HG03103 (cell line): ENCODE measurements at regions not wholly inside any gene's neighbourhood (a gene's known extent, or its start where the extent isn't known, plus 50 kb on each side); places are given as distances from the start of the nearest gene placed in this dataset.

ENCODE experiments used
- ATAC-seq: cut with Tn5 transposase; IDR thresholded peaks from one replicate; pipeline ENCODE4 v1.9.1; 2021; ENCODE audit warnings: low read depth; ENCODE audit not compliant: unreplicated experiment

DNA sequence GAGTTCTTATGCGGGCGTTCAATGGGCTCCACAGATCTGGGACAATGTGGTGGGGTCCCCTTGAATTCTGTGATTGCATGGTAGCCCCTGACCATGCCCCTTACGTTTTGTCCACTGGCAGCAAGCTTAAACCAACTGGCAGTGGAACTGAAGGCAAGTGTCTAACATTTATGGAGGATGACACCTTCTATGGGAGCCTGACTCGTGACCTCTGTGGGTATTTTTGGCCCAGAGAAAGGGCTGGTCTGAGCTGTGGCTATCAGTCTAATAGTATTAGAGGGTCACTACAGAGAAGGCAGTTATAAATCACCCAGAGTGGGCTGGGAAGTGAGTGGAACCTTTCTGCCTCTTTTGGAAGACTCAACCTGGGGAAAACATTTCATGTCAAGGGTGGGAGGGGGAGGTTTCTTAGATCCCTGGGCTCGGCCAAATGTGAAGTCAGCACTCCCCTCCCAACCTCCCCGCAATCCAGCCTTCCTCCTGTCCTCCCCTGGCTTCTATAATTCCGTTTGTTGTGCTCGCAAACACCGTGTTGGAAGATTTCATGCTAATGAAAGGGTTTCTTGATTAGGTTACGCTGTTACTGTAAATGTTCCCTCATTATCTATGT, 322.7 kb downstream of the RPS24 start:
- ATAC-seq = no peak

DNA sequence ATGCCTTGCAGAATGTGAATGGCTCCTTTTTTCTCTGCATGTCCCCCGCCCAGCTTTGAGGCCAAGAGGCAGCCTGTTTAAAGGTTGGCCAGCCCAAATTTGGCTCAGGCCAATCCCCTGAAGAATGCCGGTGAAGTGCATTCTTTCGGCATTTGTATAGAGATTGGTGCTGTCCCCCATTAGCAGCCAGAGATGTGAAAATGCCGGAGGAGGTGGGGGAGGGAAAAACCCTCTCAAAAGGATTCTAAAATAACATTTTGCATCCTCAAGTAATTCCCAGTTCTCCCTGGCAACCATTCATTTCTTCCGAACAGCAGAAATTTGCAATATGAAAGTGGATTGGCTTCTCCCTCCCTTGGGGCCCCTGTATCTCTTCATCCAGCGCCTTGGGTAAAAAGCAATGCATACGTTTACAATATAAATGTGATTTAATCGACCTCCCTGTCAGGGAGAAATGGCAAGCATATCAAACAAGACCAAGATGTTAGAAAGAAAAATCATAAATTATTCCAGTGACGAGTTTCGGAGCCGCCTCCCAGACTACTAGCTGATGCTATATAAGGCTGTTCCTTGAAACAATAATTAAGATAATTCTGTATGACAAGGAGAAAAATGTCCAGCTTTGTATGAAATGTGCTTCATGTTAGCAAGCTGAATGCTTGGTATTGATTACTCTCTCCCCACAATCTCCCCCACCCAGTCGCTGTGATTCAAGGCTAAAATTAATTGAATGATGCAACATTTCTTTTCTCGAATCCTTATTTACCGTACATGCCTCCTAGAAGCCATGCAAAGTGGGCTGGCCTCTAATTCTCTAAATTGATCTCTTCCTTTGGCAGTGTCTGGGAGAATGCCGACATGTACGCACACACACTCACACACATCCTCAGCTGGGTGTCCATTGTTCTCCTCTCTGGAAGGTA, 323.7 kb downstream of the RPS24 start:
- no peak for ATAC-seq

DNA sequence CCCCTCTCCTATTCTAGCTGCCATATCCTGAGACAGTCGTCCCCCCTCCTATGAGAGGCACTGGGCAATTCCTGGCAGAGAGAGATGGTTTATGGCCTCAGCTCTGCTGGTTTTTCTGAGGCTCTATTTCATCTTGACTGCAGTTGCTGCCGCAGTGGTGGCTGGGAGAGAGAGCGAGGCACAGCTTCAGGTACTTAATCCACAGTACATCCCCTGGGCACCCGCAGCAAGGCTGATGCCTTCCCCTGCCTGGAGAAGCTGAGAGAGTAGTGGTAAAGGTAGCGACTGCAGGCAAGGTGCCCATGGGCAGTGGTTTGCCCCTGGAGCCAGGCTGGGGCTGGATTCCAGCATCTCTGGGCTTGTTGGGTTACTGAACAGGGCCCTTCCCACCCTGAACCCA, 324.7 kb downstream of the RPS24 start:
- no peak for ATAC-seq

DNA sequence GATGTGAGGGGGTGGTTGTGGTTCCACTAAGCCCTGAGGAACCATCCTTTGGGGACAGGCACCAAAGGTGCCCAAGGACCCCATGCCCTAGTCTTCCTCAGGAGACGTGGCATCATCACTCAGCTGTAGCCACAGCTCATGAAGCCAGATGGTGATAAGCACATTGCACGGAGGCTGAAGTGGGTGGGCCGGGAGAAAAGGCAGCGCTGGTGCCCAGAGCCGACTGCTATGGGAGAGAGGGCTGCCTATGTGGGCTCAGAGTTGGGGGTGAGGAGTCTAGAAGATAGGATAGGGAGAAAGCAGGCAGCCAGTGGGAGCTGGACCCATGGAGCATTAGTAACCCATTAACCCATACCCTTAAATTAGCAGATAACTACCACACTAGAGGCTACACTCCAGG, 325.3 kb downstream of the RPS24 start:
- ATAC-seq = no peak

DNA sequence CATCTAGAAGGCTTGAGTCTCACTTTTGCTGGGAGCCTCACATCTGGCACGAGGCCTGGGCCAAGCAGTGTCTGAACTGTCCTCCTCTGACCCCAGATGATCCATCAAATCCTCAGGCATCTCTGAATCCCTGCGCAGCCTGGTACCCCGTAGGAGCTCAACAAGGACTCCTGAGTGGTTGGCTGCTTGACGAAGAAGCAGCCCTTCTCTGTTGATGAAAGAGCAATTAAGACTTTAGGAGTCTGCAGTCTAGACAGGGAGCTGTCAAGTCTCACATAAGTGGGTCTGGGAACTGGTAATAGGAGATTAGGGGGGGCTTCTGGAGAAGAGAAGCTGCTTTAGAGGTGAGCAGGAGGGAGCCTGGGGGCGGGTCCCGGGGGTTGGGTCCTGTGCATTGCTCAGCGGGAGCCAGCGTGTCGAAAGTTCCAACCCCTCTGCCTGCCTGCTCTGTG, 326.0 kb downstream of the RPS24 start:
- ATAC-seq = no peak

DNA sequence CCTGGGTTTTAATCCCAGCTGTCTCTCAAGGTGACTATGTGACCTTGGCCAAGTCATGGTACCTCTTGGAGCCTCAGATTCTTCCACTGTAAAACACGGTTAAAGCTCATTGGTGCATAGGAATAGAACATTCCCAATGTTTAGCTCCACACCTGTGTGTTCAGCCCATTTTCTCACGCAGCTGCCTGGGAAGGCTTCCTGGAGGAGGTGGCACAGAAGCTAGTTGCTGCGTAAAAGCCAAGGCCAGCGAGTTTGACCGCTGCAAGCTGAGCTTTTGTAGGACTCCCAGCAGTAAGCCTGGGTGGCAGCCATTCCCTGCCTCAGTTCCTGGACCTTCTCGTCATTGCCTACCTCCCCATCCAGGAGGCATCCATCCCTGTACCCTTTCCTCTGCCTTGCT, 326.6 kb downstream of the RPS24 start:
- ATAC-seq = no peak

DNA sequence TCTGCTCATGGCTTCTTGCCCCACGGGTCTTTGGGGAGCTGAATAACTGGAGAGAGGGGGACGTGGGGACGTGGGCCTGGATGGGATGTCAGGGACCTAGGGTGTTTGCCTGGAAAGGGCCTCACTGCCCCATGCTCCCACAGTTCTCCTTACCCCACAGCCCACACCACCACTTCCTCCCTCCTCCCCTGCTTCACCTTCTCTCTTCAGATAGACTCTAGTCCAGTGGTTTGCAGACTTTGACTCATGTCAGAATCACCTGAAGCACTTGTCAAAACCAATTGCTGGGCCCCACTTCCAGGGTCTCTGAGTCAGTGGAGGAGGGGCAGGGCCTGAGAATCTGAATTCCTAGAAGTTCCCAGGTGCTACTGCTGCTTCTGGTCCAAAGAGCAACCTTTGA, 327.4 kb downstream of the RPS24 start:
- ATAC-seq = no peak

DNA sequence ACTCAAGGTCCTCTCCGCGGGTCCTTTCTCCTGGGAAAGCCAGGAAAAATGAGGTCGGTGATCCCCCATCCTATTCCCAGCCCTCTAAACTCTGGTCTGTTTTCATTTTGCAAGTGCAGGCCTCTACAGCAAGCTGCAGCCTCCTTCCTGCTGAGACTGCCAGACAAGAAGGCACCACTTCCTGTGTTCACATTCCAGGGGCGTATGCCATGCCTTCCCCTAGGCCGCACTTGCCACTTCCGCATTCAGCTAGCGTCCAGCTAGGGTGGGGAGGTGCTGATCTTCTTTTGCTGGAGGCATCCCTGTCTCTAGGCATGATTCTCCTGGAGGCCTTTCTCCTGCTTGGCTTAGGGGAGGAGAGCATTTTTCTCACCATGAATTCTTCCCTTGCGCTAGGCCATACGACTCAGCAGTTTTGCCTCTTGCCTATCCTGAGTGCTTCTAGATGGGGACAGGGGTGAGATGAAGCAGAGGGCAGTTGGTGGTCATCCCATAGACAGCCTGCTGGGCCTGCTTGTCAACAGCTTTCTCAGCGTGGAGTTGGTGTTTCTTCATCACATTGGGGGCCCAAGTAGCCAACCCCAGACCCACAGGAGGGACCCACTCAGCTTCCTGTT, 328.9 kb downstream of the RPS24 start:
- ATAC-seq = no peak

DNA sequence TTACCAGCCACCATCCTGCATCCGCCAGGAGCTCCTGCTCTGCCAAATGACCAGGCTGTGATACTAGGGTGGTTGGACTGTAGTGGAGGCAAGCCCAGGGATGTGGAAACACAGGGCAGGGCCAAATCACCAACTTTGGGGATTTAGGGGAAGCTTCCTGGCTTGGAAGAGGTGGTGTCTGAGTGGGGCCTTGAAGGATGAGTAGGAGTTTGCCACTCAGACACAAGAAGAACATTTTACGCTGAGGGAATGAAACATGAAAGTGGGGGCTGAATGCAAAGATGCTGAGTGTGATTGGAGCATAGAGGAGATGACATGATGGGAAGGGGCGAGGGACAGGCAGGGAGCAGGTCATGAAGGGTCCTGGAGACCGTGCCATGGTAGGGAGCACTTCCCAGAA, 329.5 kb downstream of the RPS24 start:
- ATAC-seq = no peak

DNA sequence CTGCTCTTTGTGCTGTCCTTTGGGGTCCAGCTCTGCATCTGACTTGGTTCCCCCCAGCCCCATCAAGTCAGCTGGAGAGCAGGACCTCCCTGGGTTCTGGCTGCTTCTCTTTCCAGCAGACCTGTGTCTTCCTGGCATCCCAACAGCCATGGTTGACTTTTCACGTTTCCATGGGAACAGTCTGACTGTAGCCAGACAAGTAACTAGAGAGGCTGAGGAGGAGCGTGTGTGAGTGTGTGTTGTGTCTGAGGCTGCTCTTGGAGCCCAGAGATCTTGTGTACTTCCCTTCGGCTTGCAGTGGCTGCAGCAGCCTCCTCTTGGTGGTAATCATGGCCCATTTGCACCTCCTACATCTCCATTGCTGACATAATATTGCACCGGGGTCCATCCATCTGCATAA, 332.0 kb downstream of the RPS24 start:
- no peak for ATAC-seq

DNA sequence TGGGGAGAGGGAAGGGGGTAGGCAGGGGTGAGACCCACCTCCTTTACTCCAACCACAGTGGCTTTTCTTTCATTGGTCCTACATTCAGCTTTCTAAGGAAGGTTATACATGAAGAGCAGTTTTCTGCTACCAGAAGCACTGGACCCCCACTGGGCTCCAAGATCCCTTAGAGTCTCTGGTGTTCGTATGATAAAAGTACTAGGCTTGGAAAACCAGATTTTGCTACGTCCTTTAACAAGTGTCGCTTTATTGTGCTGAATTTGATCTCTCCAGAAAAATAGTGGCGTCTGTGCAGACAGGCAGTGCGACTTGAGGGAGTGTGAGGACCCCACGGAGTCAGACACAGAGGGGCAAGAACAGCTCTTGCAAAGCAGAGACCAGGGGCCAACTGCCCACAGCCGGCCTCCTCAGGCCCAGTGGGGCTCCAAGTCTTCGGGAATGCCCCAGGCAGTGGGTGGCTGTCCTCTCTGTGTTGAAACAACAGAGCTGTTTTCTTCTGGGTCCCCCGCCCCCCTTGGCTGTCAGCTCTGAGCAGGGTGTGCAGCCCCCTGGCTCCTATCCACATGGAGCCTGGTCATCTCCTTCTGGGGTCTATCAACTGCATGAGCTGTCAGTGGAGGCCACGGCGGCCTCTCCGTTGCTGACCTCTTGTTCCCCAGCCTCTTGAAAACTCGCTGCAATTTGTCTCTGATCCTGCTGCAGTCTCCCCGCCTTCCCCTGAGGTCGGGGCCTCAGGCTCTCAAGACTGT, 333.2 kb downstream of the RPS24 start:
- ATAC-seq = no peak

DNA sequence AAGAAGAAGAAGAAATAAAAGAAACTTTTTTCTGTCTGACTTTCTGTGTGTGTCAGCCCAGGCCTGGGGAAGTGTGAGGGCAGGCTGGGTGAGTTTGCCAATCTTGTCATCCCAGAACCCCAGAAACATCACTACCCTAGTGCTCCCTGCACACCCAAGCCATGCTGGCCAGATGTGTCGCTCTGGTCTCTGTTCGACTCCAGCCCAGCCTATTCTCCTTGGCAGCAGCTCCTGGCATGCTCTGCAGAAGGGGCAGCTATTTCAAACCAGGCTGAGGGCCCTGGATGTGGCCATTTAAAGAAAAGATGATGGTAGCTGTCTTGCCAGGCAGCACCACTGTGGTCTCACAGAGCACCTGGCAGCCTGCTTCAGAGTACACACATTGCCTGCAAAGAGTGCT, 334.1 kb downstream of the RPS24 start:
- ATAC-seq = no peak

DNA sequence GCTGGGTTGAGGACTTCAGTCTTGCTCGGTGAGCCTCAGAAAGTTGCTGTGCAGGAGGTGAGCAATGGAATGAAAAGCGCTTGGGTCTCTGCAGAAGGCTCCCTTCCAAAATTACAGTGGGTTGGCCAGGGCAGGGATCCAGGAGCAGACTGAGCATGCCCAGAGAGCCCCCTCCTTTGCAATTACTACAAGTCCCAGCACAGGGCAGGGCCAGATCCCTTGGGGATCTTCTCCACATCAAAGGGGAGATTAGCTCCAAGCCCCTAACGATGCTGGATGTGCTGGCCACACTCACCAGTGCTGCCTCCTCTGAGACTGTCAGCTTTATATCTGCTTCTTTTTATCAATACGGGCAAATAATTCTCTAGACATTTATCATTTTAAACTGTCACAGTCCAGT, 337.5 kb downstream of the RPS24 start:
- no peak for ATAC-seq

DNA sequence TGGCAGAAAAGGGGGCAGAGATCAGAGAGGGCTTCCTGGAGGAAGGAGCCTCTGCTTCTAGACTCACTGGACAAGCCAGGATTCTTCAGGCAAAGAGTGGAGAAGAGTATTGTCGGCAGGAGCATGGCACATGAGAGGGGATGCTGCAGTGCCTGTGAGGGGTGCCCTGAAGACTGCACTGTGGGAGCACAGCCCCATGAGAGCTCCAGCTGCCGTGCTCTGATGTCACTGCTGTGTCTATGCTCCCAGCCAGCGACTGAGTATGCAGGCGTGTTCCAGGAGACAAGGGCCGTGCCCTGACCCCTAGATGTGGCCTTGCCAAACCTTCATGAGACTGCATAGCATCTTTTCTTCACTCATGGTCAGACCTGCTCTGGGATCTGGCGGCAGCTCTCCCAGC, 339.1 kb downstream of the RPS24 start:
- no peak for ATAC-seq

DNA sequence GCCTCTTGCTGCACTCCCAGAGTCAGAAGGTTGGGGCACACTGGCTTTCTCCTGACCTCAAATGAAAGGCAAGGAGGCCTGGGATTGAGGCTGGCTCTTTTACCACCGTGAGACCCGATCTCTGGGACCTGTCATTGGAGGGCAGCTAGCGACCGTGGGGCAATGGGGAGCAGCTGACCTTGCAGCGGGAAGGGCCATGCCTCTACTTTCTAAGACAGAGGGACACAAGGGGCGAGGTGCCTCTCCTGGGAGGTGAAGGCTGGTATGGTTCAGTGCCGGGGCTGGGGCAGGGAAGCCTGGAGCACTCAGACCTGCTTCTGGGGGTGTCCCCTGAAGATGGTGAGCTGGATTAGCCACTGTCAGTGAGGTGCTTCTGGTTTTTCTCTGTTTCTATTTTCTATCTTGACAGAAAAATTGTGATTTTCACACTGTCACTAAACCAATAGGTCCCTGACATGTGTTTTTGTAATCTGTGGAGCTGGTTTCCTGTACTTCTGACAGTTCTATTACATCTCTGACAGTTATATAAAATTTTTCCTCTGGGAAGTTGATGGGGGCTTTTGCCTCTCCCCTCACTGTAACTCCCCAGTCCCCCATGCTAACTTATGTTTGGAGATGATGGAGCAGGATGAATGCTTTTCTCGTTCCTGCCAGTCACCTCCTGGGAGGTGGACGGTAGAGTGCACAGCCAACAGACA, 340.8 kb downstream of the RPS24 start:
- ATAC-seq = no peak

DNA sequence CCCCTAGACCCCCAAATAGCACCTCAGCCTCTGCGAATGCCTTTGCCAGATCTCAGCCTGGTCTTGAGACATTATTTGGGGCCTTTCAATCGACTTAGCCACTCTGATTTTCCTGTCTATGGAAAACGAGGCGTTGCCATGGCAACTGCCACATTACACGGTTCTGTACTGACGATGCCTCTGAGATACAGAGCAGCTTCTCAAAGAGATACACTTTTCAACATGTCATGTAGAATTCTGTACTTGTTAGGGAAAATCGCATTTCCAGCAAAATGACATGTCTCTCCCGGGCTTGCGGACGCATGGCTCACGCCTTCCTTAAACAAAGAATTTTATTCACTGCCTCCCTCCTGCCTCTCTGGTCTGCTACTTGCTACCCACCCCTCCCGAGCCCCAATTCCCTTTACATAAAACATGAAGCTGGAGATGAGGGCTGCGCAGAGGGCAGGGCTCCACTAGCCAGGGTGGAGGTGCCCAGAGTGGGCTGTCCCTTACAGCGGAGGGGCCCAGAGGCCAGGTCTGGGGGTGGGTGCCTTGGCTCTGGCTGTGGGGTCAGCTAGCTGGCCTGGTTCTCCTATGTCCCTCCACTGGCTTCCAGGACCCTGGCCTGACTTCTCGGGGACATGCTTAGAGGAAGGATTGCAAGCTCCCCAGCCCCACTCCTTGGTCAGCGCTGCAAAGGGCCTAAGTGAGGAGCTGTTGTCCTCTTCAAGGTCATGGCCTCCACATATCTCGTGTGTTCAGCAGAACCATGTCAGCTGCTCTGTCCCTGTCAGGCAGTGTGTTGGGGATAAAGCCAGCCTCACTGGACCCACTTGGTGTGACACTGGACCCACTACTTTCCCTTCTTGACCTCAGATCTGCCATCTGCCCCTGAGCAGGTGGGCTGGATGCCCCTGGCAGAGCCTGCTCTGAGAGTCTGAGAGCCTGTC, 342.5 kb downstream of the RPS24 start:
- ATAC-seq = no peak

DNA sequence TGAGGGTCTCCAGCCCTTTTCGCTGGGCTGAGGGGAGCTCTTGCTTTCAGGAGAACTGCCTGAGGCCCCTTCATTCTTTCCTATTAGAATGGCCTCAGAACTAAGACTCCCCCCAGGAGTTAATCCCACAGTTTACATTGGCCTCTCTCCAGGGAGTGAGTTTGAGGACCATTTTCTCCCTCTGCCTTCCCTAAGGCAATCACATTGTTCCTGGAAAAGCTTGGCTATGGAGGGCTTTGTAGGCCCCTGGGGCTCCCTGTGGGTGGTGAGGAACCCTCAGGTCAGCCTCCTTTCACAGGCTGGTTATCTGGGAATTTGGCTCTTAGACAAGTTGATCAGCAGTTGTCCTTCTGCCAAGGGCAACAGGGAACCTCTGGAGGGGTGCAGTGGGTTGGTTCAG, 343.7 kb downstream of the RPS24 start:
- ATAC-seq = no peak

DNA sequence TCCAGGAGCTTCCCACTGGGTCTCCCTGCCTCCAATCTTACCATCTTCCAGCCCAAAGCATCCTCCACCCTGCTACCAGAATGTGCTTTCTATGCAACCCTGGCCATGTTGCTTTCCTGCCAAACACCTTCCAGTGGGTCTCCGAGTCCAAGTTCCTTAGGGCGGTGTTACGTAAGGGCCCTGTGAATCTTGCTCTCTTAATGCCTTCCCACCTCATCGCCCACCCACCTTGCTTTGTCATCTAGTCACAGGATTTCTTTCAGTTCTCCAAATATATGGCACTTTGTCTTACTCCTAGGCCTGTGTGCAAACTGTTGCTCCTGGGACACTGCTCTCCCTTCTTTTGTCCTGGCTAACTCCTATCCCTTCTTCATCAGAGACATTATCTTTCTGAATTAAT, 344.5 kb downstream of the RPS24 start:
- ATAC-seq = no peak

DNA sequence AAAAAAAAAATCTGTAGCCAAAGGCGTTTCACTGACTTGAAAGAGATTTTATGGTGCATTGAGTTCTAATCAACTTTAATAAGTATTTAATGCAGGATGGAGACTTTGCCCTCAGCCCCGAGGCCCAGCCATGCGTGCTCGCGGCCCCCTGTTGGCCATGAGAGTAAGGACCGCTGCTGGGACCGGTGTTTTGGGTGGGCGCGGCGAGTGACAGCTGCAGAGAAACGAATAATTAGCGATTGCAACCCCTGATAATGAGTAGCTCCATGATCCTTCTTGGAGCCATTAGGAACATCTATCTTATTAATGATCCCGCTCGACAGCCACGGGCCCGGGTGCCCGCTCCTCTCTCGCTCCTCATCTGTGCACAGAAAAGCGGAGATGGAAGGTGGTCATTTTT, 347.4 kb downstream of the RPS24 start:
- ATAC-seq = no peak
